Fibroblast of lung (primary cell): ENCODE measurements at regions not wholly inside any gene's neighbourhood (a gene's known extent, or its start where the extent isn't known, plus 50 kb on each side); places are given as distances from the start of the nearest gene placed in this dataset.

ENCODE experiments used
- EZH2 ChIP-seq: IDR thresholded peaks from 2 replicates; pipeline ENCODE4 v1.5.1; 2012; ENCODE audit warnings: low read length, control low read depth, mild to moderate bottlenecking; ENCODE audit errors: missing control alignments
- TF ChIP-seq, protein P1 (sequence below), 2 donors: IDR thresholded peaks in 1 of 2; conservative IDR thresholded peaks in 1 of 2; 1 replicate in 1 of 2; 2 replicates in 1 of 2; pipeline ENCODE4 v1.5.1; 2011 to 2012; ENCODE audit warnings: low read length in 2 of 2, control low read depth in 1 of 2, inconsistent platforms in 1 of 2, low read depth in 1 of 2, mild to moderate bottlenecking in 1 of 2

DNA sequence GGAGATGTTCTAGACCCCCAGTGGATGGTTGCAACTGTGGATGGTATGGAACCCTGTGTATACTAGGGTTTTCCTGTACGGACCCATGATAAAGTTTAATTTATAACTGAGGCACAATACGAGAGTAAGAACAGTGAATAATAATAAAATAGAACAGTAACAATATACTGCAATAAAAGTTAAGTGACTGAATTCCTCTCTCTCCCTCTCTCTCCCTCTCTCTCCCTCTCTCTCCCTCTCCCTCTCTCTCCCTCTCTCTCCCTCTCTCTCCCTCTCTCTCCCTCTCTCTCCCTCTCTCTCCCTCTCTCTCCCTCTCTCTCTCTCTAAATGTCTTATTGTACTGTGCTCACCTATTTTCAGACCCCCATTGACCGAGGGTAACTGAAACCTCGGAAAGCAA lies 291.0 kb downstream of the IRF8 start:
- TF ChIP-seq EZH2, result no peak
- TF ChIP-seq, protein P1, sequence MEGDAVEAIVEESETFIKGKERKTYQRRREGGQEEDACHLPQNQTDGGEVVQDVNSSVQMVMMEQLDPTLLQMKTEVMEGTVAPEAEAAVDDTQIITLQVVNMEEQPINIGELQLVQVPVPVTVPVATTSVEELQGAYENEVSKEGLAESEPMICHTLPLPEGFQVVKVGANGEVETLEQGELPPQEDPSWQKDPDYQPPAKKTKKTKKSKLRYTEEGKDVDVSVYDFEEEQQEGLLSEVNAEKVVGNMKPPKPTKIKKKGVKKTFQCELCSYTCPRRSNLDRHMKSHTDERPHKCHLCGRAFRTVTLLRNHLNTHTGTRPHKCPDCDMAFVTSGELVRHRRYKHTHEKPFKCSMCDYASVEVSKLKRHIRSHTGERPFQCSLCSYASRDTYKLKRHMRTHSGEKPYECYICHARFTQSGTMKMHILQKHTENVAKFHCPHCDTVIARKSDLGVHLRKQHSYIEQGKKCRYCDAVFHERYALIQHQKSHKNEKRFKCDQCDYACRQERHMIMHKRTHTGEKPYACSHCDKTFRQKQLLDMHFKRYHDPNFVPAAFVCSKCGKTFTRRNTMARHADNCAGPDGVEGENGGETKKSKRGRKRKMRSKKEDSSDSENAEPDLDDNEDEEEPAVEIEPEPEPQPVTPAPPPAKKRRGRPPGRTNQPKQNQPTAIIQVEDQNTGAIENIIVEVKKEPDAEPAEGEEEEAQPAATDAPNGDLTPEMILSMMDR (conservative IDR thresholded peaks at IDR 0.05 in 1 of 2, IDR thresholded peaks at IDR 0.05 in 1 of 2; ENCODE audit: low read depth in 1 of 2, low read length in 2 of 2), result no peak
